HG02678 (cell line): ENCODE measurements at regions not wholly inside any gene's neighbourhood (a gene's known extent, or its start where the extent isn't known, plus 50 kb on each side); places are given as distances from the start of the nearest gene placed in this dataset.

Experiments
- ATAC-seq: cut with Tn5 transposase; IDR thresholded peaks from one replicate; pipeline ENCODE4 v1.9.1; 2021; ENCODE audit warnings: mild to moderate bottlenecking, moderate library complexity; ENCODE audit not compliant: unreplicated experiment

DNA sequence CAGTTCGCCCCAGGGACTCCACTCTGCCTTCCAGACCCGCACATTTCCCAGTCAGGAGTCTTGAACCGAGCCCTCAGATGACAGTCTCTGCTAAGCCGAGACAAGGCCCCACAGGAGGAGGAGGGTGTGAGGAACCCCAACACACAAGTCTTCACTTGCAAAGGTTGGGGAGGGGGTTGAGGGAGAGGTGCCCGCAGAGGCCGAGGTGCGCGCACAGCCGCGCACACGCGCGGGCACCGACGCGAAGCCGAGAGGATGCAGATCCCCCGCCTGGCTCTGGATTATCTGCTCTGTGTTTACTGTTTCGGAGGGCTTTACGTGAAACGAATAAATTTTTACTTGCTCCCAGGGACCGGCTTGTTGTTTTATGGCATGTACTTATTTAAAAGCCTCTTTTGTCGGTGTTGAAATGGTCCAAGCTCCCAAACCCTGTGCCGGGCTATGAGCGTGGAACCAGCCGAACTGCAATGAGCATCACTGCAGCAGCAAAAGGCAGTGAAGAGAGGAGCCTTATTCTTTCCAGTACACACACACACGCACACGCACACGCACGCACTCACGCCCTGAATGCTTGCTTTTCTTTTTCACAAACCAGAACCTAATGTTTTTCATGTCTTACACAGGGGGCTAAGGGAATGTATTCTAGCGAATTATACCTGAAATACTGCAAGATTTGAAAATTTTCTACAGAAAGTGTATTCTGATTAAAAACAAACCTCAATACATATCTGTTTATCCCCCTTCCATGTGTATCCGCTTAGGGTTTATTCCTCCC, 297.7 kb downstream of the PARP8 start:
- ATAC-seq, result no peak

DNA sequence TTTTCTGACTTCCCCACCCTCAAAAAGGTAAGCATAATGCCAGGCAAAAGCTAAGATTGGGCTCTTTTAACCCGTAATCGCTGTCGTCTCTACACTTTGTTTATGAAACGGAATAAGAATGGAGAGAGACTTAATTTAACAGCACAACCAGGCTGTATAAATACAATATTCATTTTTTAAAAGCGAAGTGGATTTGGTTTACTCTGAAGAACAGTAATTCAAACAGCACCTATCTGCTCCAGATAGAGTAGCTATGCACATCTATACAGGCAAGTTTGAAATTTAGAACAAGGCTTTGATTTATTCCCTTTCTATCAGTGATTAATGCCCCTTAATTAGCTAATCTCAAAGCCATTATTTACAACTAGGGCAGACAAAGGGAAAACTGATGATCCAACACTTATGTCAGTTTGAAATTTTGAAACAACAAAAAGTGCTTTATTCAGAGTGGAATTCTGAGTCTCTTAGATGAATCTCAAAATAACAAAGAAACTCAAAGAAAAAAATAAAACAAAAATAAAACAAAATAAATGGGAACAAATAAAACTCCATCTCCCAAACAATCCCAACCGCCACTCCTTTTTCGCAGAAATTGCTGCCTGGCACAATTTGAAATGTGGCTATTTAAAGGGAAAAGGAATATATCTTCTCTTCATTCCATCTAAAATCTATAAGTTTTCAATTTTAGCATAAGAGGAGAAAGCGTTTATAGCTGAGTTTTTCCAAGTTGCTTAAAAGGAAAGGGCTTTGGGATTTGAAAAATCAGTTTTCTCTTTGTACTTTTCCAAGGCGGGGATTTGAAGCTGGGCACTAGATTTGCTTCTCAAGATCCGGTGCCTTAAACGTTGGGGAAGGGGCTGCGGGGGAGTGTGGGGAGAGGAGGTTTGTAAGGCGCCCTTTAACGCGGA, 298.6 kb downstream of the PARP8 start:
- no peak for ATAC-seq

DNA sequence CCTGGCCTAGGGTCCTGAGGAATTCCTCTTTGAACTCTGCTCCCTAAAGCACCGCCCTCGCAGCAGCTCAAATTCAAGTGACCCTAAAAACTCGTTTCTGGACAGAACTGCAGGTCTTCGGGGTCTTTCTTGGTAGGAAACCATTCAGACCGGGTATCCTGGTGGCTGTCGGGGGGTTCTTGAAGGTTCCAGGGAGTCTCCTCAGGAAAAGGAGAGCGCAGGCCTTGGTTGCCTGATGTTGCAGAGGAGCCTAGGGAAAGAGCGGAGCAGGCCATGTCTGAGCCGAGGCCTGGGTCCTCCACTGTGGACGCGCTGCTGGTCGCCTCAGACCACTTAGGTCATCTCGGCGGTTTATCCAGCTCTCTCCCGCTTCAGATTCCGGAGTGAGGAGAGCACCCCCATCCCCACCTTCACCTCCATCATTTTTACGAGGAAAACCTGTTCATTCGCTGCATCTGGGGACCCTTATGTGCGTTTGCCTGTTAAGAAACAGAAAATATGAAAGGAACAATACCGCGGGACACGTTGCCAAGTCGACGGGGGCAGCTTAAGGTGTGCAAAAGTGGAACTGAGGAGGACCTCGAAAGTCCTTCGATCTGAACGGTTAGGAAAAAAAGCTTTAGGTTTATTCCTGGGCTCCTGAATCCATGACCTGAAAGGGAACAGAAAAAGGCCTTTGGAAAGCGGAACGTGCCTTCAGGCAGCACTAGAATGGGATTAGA, 299.4 kb downstream of the PARP8 start:
- ATAC-seq, result no peak

DNA sequence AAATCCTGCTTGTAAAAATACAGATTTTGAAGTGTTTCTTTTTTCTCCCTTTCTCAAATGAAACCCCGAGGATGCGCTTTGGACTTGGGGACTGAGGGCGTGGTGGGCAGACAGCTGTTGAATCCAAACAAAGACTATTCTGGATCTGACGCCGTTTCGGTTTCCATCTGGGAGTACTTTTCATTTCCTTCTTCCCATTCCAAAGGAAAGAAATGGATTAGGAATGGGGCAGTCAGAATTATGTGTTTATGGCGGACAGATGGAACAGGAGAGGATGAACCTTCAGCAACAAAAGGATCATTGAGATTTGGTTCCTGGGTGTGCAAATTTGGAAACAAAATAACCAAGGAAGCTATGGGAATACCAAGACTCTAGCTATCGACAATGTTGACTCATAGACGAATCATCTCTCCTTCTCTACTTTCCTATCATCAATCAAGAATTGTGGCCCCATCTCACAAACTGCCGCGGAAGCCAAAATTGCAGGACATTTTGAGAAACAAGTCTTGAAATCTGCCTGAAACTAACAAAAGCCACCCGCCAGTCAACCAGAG, 300.6 kb downstream of the PARP8 start:
- ATAC-seq, result no peak

DNA sequence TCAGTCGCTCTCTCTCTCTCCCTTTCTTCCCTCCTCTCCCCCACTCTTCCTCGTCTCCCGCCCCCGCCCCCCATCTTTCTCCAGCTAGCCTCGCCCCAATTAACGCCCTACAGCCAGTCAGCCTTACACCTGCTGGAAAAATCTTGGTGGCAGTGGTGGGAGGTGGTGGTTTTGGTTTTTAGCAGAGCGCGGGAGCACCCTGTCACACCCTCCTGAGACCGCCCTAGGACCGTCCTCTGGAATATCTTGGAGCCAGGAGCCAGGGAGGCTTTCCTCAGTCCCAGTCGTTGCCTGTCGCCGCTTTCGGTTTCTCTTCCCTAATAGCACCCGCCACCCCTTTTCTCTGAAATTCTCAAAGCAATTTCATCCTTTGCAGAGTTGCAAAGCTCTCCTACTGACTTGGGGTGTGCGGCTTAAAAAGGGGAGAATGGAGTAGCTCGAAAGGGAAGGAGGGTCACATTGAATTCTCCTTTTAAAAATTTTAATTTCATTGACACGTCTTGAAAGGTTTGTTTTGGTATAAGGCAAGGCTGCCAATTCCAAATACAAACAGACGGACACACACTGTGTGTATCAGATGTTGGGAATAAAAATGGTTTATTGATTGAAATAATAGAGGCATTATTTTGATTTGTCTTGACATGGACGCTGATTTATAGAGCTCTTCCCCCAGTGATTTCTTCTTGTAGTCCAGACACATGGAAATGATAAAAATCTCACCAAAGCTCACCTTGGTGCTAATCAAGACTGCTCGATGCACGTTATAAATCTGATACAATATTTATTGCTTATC, 301.3 kb downstream of the PARP8 start:
- no peak for ATAC-seq

DNA sequence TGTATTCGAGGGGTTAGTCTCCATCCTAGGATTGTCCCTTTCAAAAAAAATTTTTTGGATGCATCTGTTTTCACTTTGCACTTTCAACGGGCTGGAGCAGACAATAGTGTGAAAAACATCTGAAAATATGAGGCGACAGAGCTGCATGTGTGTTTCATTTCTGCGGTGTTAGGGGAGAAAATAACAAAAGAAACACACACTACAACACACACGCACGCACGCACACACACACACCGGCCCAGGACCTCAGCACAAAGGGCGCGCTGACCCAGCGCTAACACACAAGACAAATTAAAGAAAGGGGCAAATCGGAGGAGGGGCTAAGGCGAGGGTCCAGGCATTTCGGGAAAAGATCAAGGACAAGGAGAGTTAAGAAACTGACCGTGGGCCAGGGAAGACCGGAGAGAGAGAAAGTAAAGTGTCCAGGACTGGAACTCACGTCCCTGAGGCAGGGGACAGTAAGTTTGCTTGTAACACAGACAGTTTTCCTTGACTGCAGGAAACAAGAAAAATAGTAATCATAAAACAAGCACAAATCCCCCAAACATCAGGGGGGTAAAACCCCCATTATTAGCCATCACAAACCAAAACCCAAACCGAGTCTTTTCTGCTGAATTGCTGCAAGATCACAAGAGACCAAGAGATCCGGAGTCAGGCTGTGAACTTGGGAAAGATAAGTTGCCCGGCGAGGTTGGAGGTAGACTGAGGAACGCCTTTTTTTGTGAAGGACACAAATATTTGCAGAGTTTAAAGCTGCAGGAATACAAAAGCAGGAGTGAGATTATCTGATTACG, 302.1 kb downstream of the PARP8 start:
- no peak for ATAC-seq

DNA sequence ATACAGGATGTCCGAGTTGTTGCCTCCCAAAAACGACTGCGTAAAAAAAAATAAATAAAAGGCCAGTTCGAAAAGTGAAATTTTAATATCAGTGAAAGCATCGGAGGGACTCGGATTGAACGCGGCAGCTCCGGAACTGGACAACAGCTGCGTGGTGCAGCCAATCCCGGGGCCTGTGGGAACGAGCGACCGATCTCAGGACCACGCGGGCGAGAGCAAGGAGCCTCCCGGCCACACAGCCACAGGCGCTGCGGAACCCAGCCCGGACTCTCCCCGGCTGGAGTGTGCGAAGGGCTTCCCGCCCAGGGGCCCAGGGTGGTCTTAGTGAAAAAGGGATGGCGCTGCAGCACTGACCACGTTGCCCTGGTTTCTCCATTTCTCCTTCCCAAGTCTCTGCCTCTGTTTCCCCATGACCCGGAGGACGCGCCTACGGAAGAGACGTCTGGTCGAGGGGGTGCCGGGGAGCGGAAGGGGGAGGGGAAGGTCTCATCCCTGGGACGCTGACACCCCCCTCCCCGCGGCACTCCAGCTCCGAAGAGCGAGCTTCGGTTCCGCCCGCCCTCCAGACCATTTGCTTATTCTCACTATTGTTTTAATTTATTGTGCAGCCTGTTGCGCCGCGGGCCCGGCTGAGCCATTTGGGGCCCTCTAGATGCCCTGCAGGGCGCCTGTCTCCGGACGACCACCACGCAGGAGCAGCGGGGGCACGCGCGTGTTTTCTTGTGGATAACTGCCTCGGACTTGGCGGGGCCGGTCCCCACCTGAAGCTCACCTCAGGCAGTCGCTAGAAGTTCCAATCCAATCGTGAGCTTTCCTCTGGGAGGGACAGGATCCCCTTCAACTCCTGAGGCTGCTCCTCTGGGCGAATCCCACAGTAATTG, 303.0 kb downstream of the PARP8 start:
- no peak for ATAC-seq

DNA sequence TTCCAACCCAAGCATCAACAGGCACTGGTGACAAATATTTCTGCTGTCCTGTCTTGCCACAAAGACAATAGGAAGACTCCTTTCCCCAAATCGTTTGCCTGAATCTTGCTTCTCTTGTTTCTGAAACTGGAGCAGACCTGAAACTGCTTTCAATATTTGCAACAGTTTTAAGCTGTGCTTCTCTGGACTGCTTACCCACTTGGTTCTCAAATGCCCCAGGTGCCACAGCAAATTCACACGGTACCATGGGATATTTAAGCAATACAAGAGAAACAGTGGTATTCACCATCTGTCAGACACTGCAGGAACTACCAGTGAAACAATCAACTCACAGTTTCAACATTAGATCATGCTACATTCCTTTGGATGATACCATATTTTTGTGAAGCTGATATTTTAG, 309.4 kb downstream of the PARP8 start:
- no peak for ATAC-seq

DNA sequence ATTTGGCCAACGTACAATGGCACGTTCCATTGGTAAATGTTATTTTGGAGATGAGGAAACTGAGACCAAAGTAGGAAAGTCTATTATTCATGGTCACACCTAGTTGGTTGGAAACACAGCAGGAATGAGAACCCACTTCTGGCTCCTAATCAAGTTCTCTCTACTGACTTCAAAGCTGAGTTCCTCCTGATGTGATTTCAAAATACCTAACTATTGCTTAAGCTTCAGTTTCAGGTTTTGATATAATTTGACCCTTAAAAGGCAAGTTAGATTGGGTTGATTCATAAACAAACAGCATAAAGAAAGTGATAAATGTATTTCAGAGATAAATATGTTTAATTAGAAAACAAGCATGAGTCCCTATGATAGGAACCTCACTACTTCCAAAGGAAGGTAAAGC, 312.5 kb downstream of the PARP8 start:
- ATAC-seq, result no peak

DNA sequence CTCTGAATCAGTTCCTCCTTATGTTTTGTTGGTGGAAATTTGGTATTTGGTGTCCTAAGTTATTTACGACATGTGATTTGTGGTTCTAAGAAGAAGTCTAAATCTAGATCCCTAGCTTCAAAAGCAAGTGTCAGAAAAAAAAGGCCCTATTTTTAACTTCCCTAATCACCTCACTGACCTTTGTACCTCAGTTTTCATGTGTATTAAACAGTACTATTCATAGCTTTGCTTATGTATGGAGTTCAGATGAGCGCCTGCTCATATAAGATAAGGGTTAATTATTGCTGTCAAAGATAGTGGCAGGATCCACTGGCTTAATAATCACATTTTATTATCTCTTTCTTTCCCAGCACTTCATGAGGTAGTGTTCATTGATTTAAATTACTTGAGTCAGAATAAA, 318.2 kb downstream of the PARP8 start:
- no peak for ATAC-seq

DNA sequence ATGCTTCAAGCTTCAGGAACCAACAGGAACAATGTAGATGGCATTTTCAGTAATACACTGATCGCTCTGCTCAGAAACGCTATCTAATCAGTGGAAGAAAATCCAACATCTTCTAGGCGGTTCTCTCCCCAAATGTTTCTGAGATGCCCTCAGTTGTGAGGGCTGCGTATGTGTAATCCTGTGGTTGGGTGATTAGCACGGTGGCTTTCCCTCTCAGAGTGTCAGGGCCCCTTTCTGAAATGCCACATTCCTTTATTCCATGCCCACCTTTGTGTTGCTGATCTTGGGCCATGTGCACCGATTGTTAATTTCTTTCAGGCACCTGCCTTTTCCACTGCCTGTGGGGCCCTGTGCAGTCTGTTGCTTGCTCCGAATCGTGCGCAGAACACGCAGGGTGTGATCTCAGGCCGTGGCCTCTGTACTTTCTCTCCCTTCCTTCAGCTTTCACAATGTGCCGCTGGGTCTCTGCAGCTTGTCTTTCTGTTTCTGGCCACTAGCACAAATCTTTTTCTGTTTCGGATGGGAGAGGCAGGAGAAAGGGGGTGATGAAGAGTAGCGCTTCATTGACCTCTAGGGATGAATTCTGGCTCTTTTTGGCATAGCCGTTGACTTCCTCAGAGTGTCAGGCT, 324.0 kb downstream of the PARP8 start:
- no peak for ATAC-seq

DNA sequence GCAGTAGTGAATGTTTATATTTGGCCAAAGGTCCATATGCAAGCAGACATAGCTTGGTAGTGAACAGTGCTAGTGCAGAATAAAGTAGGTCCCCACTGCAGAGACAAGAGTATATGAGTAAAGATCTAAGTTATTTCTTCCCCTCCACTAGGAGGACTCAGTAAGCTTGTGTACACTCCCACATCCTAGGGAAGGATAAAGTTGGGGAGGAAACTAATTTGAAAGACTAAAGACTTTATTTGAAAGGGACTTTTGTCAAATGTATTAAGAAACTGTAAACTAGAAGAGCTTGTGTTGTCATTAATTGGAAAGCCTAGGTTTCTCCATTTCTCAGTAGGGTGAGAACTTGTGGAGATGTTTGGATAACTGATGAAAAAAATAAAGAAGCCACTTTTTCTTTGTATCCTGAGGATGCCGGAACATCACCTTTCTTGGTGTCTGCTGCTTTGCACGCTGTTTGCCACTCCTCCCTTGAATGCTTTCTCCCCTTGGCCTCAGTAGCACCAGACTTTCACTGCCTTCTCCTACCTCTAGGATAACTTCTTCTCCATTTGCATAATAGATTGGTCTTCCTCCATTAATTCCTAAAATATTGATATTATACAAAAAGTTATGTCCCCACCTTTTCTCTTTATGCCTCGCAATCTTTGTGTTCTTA, 329.0 kb downstream of the PARP8 start:
- no peak for ATAC-seq

DNA sequence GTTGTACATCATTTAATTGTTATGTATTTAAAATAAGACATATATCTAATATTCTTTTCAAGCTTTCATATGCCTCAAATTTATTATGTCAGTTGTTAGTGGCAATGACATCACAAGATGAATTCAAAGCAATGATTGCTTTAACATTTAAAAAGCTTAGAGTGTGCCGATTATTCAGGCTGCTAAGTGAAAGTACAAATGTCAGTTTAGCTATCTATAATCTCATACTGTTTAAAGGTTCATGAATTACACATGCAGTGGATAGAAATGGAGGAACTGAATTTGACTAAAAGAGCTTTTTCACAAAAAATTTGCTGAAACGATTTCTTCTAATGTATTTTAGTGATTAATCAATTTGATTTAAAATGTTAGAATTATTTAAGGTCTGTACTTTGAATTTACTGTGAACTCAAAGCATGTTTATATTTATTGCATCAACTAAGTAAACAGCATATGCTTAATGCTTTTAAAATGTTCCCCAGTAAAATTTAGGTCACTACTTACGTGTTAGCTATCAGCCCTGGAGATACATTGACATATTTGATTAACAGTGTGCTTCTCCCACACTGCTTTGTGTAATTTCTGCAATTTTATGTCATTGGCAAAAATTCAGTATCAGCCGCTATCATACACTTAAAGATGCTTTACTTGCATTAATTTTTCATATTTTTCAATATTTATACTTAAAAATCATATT, 334.9 kb downstream of the PARP8 start:
- no peak for ATAC-seq

DNA sequence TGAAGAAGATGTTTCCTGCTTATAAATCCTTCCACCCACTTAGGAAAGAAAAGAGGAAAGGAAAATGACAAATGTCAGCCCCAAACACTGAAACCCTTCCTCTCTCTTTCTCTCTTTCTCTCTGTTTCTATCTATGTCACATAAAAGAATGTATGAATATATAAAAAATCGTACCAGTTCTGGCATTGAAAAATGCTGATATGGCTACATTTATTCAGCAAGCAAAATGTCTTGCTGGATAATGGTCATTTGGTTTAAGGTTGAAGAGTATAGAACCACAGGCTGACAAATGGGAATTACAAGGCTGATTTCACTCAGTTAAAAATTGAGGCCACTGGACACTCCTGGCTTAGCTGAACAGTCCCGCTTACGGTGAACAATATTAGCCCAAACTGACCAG, 335.9 kb downstream of the PARP8 start:
- no peak for ATAC-seq

DNA sequence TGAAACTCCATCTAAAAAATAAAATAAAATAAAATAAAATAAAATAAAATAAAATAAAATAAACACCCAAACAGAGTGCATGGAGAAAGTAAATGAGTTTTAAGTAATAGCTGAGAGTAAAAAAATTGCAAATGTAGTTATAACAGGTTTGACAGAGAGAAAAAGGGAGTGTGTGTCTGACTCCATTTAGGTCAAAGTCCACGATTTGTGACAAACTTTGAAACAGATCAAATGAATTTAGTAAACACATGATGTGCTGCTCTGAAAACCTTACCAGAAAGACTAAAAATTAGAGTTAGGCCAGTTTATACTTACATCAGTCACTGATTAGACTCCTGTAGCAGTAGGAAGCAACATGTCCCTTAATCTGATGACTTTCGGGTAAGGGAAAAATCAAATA, 346.6 kb downstream of the PARP8 start:
- ATAC-seq, result no peak

DNA sequence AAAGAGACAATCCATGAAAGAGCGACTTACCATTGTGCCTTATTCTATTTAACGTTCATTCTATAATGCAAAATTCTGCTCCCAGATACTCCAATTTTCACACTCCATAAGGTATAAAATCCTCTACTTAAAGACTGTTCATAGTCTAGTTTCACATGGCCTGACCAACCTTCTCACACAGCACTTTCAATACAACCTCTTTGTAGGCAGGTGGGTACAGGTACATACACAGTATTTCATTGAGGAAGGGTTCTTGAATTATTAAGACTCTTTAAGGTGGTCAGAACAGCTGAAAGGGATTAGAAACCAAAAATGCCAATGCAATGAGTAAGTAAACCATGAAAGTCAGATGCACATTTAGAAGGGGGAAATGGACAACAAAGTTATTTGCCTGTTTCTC, 352.0 kb downstream of the PARP8 start:
- no peak for ATAC-seq

DNA sequence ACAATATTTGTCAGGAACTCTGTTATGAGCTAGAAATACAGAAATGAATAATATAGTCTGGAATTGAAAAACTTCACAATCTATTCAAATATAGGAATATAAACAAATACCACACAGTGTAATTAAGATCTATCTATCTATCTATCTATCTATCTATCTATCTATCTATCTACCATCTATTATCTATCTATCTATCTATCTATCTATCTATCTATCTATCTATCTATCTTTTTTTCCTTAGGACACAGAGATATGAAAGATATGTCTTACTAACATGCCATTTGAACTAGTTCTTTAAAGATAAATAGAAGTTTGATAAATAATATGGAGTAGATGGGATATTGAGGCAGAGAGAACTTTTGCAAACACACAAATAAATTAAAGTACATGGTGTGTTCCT, 357.8 kb downstream of the PARP8 start:
- no peak for ATAC-seq
